Esophagus muscularis mucosa (tissue), 4 donors: ENCODE measurements at regions not wholly inside any gene's neighbourhood (a gene's known extent, or its start where the extent isn't known, plus 50 kb on each side); places are given as distances from the start of the nearest gene placed in this dataset.
A peak's percentile ranks its signal among the peaks of the same experiment; 100 is the strongest.

ENCODE experiments used
- EP300 ChIP-seq: sonication (generic); formaldehyde crosslinking; IDR thresholded peaks from one replicate; pipeline ENCODE4 v1.6.1; 2017; ENCODE audit warnings: antibody characterized with exemption
- POLR2A ChIP-seq: fragments of 450-650 bp; IDR thresholded peaks from one replicate; pipeline ENCODE4 v1.6.1; 2017; ENCODE audit warnings: antibody characterized with exemption, moderate library complexity, mild to moderate bottlenecking, low read depth
- TF ChIP-seq, protein P1 (sequence below), 3 experiments: fragments of 200-600 bp in 2 of 3; fragments of 450-650 bp in 1 of 3; sonication (generic) in 2 of 3; IDR thresholded peaks; one replicate each; pipeline ENCODE4 v1.5.1; 2017 to 2019; ENCODE audit warnings: antibody characterized with exemption in 3 of 3, mild to moderate bottlenecking in 2 of 3, moderate library complexity in 1 of 3

GRCh38 chr2:16773080-16773713 is 107.6 kb upstream of the CYRIA start:
- TF ChIP-seq EP300 = no peak
- TF ChIP-seq, protein P1, sequence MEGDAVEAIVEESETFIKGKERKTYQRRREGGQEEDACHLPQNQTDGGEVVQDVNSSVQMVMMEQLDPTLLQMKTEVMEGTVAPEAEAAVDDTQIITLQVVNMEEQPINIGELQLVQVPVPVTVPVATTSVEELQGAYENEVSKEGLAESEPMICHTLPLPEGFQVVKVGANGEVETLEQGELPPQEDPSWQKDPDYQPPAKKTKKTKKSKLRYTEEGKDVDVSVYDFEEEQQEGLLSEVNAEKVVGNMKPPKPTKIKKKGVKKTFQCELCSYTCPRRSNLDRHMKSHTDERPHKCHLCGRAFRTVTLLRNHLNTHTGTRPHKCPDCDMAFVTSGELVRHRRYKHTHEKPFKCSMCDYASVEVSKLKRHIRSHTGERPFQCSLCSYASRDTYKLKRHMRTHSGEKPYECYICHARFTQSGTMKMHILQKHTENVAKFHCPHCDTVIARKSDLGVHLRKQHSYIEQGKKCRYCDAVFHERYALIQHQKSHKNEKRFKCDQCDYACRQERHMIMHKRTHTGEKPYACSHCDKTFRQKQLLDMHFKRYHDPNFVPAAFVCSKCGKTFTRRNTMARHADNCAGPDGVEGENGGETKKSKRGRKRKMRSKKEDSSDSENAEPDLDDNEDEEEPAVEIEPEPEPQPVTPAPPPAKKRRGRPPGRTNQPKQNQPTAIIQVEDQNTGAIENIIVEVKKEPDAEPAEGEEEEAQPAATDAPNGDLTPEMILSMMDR (IDR thresholded peaks at IDR 0.05) = peak in 2 of 3 experiments; percentile 21 to 38
- no peak for TF ChIP-seq POLR2A
